Glomerular endothelial cell (primary cell): ENCODE measurements at regions not wholly inside any gene's neighbourhood (a gene's known extent, or its start where the extent isn't known, plus 50 kb on each side); places are given as distances from the start of the nearest gene placed in this dataset.

Source experiments
- DNase-seq: peaks from one replicate; pipeline ENCODE4 v3.0.0-alpha.2; 2011; ENCODE audit warnings: low read depth, low spot score; ENCODE audit errors: extremely low read depth

DNA sequence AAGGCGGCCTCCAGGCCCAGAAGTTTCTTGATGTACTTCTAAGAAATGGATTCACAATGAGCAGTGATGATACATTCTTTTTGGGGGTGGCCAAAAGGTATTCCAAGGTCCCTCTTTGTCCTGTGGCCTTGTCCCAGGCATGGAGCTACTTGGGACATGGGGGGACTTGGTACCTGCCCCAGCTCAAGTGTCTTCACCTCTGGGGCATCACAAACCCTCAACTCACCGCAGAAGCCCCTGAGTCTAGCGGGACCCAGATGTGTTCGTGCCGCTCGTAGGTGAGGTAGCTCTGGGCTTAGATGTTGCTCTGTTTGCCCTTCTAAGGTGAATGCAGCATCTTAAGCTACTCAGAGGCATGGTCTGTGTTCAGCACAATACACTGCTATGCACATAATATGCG lies 338.0 kb upstream of the IRX4 start:
- DNase-seq = no peak

GRCh38 chr5:2219149-2219776 lies 336.5 kb upstream of the IRX4 start:
- no peak for DNase-seq

GRCh38 chr5:2217219-2217618 lies 334.5 kb upstream of the IRX4 start:
- no peak for DNase-seq

DNA sequence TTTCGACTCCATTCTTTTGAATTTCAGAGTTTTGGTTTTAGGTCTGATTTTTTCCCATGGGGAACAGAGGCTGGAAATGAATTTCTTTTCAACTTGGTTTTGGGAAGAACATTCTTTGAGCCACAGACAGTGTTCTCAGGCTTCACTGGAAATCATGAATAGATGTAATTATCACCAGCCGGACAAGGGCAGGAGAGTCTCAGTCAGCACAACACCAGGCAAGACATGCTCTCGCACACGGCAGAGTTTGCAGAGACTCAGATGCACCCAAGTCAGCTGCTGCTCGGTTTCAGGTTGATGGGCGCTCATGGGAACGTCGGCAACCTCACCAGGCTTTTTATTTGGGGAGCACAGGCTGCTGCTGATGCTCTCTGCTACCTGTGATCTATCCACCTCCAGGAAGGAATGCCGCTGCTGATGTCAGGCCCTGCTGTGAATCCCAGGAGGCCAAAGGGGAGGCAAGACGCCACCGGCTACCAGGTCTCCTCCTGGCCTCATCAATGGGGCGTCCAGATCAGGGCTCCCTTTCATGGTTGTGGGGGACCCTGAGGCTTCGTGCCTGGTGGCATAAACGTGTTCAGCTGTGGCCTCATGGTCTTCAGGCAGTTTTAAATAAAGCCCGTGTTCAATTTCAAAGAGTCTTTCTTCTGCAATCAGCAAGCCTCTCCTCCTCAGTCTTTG lies 332.3 kb upstream of the IRX4 start:
- no peak for DNase-seq

GRCh38 chr5:2213121-2213730 lies 330.5 kb upstream of the IRX4 start:
- no peak for DNase-seq

- DNase-seq = no peak
These were observed 329.8 kb upstream of the IRX4 start for GRCh38 chr5:2212481-2212880.

GRCh38 chr5:2208239-2208544 lies 325.5 kb upstream of the IRX4 start:
- DNase-seq = no peak

- DNase-seq = no peak
These were observed 324.9 kb upstream of the IRX4 start for GRCh38 chr5:2207416-2208238.

DNA sequence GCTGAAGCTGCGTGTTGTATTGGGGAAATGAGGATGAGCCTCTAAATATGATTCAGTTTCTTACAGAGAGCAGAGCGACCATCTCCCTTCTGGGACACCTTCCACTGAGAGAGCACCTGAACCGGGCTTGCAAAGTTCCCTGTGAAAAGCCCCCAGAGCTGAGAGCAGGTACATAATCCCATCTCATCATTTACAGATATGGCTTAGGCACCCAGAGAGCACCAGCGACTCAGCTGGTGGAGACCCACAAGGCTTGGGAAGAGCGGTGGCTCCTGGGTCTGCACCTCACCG lies 324.3 kb upstream of the IRX4 start:
- DNase-seq = no peak

DNA sequence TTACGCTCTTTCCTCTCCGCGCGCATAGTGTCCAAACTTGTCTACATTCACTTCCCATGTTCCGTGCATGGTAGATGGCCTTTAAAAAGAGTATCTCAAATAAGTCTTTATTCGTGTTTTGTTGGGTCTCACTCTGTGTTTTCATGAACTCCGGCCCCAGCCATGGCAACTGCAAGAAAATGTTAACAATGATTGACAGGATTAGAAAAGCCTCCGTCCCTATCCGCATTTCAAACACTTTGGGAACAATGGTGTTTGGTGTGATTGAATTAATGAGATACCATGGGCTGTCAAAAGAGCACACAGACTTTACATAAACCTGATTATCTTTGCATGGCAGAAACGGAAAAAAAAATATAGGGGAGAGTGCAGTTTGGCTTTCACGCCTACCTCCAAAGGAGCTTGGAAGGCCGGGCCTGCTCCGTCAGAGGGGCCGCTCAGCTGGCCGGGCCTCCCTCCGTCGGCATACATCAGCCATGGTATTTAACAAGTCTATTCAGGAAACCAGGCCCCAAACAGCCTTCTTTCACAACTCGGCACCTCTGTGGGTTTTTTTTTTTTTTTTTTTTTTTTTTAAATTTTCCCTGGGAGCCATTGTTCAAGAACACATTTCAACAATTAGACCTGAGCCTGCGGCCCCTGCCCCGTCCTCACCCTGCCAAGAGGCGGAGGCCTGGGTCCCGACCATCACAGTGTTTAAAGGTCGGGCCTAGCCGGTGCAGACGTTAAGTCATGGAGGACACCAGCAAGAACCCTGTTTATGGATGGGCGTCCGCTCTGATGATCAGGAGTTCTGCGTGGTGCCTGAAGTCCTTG lies 323.8 kb upstream of the IRX4 start:
- no peak for DNase-seq

GRCh38 chr5:2205596-2206226 lies 323.0 kb upstream of the IRX4 start:
- no peak for DNase-seq

DNA sequence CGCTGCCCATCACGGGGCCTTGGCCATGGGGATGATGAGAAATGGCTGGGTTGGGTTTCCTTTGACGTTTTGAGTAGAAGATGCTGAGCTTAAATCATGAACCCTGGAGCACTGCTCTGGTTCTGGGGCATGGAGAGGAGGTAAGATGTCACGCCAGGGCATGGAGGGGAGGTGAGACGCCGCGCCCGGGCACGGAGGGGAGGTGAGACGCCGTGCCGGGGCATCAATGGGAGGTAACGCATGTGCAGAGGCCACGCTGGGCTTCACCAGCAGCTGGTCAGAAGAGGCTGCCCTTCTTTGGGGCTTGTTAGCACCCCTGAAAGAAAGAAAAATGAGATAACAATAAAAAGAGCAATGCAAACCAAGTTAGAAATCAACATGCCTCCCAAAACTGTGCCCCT lies 322.5 kb upstream of the IRX4 start:
- no peak for DNase-seq

DNA sequence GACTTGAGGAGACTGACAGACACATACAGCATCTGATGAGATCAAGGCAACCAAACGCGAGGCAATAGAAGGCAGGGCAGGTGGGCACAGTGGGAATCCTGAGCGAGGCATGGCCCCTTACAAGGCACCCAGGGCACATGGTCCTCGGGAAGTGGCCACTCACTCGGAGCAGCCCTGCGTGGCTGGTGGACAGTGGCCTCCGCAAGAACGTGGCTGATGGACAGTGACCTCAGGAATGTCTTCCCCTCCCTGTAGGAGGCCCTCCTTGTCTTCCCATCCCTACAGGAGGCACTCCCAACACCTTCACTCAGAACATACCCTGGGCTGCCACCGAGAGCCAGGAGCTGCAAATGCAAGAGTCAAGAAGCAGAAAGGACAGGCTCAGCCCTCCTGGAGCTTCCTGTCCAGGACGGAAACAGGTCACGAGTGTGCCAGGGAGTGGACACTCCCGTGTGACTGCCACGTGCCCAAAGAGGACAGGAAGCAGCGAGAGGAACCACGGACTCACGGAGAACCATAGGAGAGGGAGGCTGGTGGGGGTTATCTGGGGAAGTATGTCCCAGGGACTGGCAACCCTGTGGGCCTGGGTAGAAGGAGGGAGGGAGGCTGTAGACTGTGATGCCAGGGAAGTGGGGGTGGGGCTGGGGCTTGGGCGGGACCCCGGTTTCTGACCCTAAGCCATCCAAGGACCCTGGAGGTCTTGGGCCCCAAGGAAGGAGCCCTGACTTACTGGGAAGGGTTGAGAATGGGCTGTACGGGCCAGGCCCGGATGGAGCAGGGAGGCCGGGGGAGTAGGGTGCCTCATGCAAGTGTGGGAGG lies 321.9 kb upstream of the IRX4 start:
- no peak for DNase-seq

DNA sequence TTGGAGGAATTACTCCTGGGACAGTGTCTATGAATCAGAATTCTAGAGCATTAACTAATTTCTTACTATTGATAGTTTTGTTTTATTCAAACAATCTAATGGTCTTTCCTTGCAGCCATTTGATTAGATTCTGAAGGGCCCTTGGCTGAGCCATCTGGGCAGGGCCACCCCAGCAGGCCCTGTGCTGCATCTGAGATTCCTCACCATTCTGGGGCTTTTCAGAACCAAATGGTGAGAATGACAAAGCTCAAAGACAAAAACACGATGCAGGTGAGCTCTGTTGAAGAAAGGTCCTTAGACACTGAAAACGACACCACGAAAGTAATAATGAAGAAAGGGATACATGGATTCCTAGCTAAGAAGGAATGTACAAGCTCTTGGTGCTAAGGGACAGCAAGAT lies 321.0 kb upstream of the IRX4 start:
- DNase-seq = no peak

GRCh38 chr5:2201832-2202231 lies 319.1 kb upstream of the IRX4 start:
- DNase-seq = no peak

DNA sequence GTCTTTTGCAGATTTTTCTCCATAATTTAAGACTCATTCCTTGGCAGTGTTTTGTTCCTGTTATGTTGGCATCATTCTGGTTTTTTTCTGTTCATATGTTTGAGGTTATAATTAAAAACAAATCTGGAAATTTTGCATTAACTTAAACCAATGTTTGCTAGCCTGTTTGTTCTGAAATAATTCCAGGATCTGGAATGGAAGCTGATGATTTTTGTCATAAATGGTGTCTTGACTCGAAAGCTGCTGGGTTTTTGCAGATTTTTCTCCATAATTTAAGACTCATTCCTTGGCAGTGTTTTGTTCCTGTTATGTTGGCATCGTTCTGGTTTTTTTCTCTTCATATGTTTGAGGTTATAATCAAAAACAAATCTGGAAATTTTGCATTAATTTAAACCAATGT lies 318.7 kb upstream of the IRX4 start:
- no peak for DNase-seq

DNA sequence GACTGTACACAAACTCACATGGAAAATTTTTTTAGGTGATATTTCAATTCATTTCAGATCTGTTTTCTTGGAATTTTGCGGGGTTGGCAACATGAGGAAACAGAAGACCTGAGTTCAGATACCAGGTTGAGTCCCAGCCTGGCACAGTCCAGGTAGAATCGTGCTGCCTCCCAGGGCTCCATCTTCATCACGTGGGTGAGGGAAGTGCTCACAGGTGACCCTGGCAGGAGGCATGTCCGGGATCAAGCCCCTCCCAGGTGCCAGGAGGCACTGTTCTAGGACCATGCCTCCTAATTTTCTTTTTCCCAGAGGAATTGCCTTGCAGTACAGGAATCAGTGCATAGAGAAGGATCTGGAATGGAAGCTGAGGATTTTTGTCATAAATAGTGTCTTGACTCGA lies 318.3 kb upstream of the IRX4 start:
- no peak for DNase-seq

- DNase-seq = no peak
These were observed 317.7 kb upstream of the IRX4 start for GRCh38 chr5:2200261-2200950.

GRCh38 chr5:2199697-2200096 lies 317.0 kb upstream of the IRX4 start:
- no peak for DNase-seq
